A549 (cell line): ENCODE measurements at regions not wholly inside any gene's neighbourhood (a gene's known extent, or its start where the extent isn't known, plus 50 kb on each side); places are given as distances from the start of the nearest gene placed in this dataset.
"Not testable (repeated sequence)": the region's sequence is repeated elsewhere in the genome, so short reads cannot be mapped to it uniquely, and the experiment has no call there.

Source experiments
- ATAC-seq, 2 experiments: fragments of 200-7000 bp in 1 of 2; fragments of >200 bp in 1 of 2; cut with Nextera tagmentation in 1 of 2; cut with Tn5 transposase in 1 of 2; 3 replicates each; pipeline versions ENCODE4 v1.8.0 to v1.9.1; 2018 to 2020; ENCODE audit warnings: mild to moderate bottlenecking in 1 of 2, moderate library complexity in 1 of 2
- CTCF ChIA-PET: fragments of 300-600 bp; sonication (Branson Sonifier 250); formaldehyde crosslinking; extraction: SDS; loops from one replicate; lab custom pipeline; 2021; ENCODE audit warnings: antibody characterized with exemption, inconsistent platforms; lab: Yijun Ruan, JAX
- POLR2A ChIA-PET: fragments of 350-600 bp; formaldehyde crosslinking; extraction: SDS; loops from one replicate; lab custom pipeline; 2021; ENCODE audit warnings: antibody characterized with exemption, inconsistent platforms; lab: Yijun Ruan, JAX
- DNase-seq, 2 experiments: peaks; one replicate each; pipeline versions ENCODE4 v3.0.0 to v3.0.0-alpha.2; 2011 to 2016; ENCODE audit warnings: low read depth in 1 of 2, low spot score in 1 of 2
- FAIRE-seq: peaks from 2 replicates; lab custom pipeline; 2011; peaks lifted over from hg19 to GRCh38; lab: Jason Lieb, UNC
- H3K27ac ChIP-seq, 2 experiments: fragments of >200 bp; sonication (Bioruptor Twin); formaldehyde crosslinking; 3 replicates each; pipeline ENCODE4 v1.5.1; 2016 to 2017
- H3K4me1 ChIP-seq: fragments of >200 bp; sonication (Bioruptor Twin); formaldehyde crosslinking; 3 replicates; pipeline ENCODE4 v1.6.1; 2016
- H3K4me2 ChIP-seq: fragments of >200 bp; sonication (Bioruptor Twin); formaldehyde crosslinking; 3 replicates; pipeline ENCODE4 v1.6.1; 2016
- H3K4me3 ChIP-seq: fragments of >200 bp; sonication (Bioruptor Twin); formaldehyde crosslinking; 3 replicates; pipeline ENCODE4 v1.5.1; 2016
- H3K9me3 ChIP-seq: fragments of >200 bp; sonication (Bioruptor Twin); formaldehyde crosslinking; 3 replicates; pipeline ENCODE4 v1.6.1; 2016
- CBX2 ChIP-seq: fragments of 200-600 bp; sonication (generic); IDR thresholded peaks from 2 replicates; pipeline ENCODE4 v1.6.1; 2016; ENCODE audit warnings: low read depth, mild to moderate bottlenecking, borderline replicate concordance
- E2F6 ChIP-seq: IDR thresholded peaks from 2 replicates; pipeline ENCODE4 v1.6.1; 2012; ENCODE audit warnings: low read depth, borderline replicate concordance
- EHF ChIP-seq: fragments of 250-450 bp; sonication (Bioruptor Pico); IDR thresholded peaks from 2 replicates; pipeline ENCODE4 v1.5.0; 2020; ENCODE audit warnings: mild to moderate bottlenecking
- EHMT2 ChIP-seq: fragments of 200-600 bp; sonication (generic); IDR thresholded peaks from 2 replicates; pipeline ENCODE4 v1.6.1; 2016; ENCODE audit warnings: antibody characterized with exemption, low read depth, mild to moderate bottlenecking, moderate library complexity
- EP300 ChIP-seq, 2 experiments: fragments of >200 bp; sonication (Bioruptor Twin); formaldehyde crosslinking; IDR thresholded peaks; 2 replicates in 1 of 2; 3 replicates in 1 of 2; pipeline ENCODE4 v1.6.1; 2016 to 2017
- HDAC2 ChIP-seq: fragments of 200-600 bp; sonication (generic); IDR thresholded peaks from 2 replicates; pipeline ENCODE4 v1.6.1; 2016
- HOXB13 ChIP-seq: fragments of 250-450 bp; sonication (Bioruptor Pico); IDR thresholded peaks from 2 replicates; pipeline ENCODE4 v1.5.0; 2020; ENCODE audit warnings: low read depth, mild to moderate bottlenecking, moderate library complexity
- JUN ChIP-seq, 2 experiments: fragments of >200 bp; sonication (Bioruptor Twin); formaldehyde crosslinking; IDR thresholded peaks; 2 replicates in 1 of 2; 3 replicates in 1 of 2; pipeline ENCODE4 v1.6.1; 2016 to 2017
- JUNB ChIP-seq: fragments of >200 bp; sonication (Bioruptor Twin); formaldehyde crosslinking; IDR thresholded peaks from 2 replicates; pipeline ENCODE4 v1.6.1; 2016
- MAFK ChIP-seq: fragments of 450-650 bp; IDR thresholded peaks from 2 replicates; pipeline ENCODE4 v1.6.1; 2014; ENCODE audit not compliant: partially characterized antibody
- RAD21 ChIP-seq, 2 experiments: fragments of >200 bp in 1 of 2; sonication (Bioruptor Twin) in 1 of 2; formaldehyde crosslinking in 1 of 2; IDR thresholded peaks in 1 of 2; conservative IDR thresholded peaks in 1 of 2; 2 replicates in 1 of 2; 3 replicates in 1 of 2; pipeline ENCODE4 v1.6.1; 2012 to 2018; ENCODE audit warnings: inconsistent platforms in 1 of 2
- RARB ChIP-seq: fragments of 250-450 bp; sonication (Bioruptor Pico); IDR thresholded peaks from 2 replicates; pipeline ENCODE4 v1.8.0; 2021; ENCODE audit warnings: mild to moderate bottlenecking, moderate library complexity
- REST ChIP-seq: fragments of 200-600 bp; sonication (generic); IDR thresholded peaks from 2 replicates; pipeline ENCODE4 v1.6.1; 2016; ENCODE audit warnings: antibody characterized with exemption, mild to moderate bottlenecking, moderate library complexity
- SMC3 ChIP-seq: fragments of >200 bp; sonication (Bioruptor Twin); formaldehyde crosslinking; IDR thresholded peaks from 3 replicates; pipeline ENCODE4 v1.6.1; 2018; ENCODE audit warnings: inconsistent platforms
- SREBF2 ChIP-seq: fragments of 450-650 bp; IDR thresholded peaks from 2 replicates; pipeline ENCODE4 v1.6.1; 2014; ENCODE audit warnings: mild to moderate bottlenecking, moderate library complexity
- ZFP36 ChIP-seq: fragments of 450-650 bp; IDR thresholded peaks from 2 replicates; pipeline ENCODE4 v1.6.1; 2014; ENCODE audit warnings: borderline replicate concordance; ENCODE audit not compliant: partially characterized antibody
- WGBS: methylation state at CpG from one replicate; pipeline ENCODE4 v1.1.6; 2017; ENCODE audit errors: missing lambda C conversion rate; 5-methylcytosine and 5-hydroxymethylcytosine counted together
- TF ChIP-seq, protein P1 (sequence below): fragments of 450-650 bp; IDR thresholded peaks from 2 replicates; pipeline ENCODE4 v1.6.1; 2014; ENCODE audit warnings: antibody characterized with exemption

DNA sequence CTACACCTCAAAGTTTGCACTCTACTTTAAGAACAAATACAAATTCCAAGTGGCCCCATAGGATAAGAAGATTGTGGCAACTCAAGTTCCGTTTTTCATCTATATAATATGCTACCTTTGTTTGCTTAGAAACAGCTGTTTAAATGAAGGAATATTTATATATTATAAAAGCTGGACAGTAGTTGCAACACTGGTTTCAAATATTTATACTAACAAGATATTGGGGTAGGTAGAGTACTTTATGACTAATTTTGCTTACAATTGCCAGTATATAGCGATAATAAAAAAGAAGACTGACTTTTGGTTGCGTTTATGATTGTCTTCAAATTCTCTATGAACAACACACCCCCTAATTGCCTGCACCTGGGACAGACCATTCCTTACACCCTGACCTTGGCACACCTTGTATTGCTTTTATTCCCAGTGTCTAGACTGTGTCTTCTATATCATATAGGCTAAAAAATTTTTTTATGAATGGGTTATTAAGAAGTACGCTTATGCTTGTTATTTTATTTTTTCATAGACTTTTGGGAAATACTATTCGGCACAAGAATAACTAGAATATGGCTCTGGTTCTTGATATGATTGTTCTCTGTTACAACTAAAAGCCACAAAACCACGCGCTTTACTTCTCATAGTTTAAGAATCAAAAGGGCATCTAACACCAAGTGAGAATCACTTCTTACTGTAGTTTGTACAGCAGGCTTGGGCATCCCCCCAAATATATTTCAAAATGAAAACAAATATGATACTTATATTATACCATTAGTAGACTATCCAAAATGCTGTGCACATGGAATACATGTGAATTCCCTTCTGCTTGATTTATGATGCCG lies 455.4 kb upstream of the DCN start:
- TF ChIP-seq MAFK, result no peak
- TF ChIP-seq SMC3, result no peak
- no peak for TF ChIP-seq HDAC2
- TF ChIP-seq JUN (IDR thresholded peaks at IDR 0.05), result no peak
- TF ChIP-seq JUNB, result no peak
- no peak for TF ChIP-seq EP300 (IDR thresholded peaks at IDR 0.05)
- TF ChIP-seq ZFP36, result no peak
- TF ChIP-seq HOXB13 (CRISPR knock-in tag), result no peak
- no peak for TF ChIP-seq RARB
- TF ChIP-seq SREBF2, result no peak
- TF ChIP-seq E2F6, result no peak
- TF ChIP-seq, protein P1, sequence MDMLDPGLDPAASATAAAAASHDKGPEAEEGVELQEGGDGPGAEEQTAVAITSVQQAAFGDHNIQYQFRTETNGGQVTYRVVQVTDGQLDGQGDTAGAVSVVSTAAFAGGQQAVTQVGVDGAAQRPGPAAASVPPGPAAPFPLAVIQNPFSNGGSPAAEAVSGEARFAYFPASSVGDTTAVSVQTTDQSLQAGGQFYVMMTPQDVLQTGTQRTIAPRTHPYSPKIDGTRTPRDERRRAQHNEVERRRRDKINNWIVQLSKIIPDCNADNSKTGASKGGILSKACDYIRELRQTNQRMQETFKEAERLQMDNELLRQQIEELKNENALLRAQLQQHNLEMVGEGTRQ, result no peak
- TF ChIP-seq, all 56 proteins: peak for 0
- ChIA-PET CTCF (no interaction called here), POLR2A (no interaction called here)
- H3K4me1 ChIP-seq, result no peaks in the 10 kb centered on the region
- H3K4me3 ChIP-seq, result no peak overlapping the region
- no peaks in the 10 kb centered on the region; the same call in 2 of the 3 replicates for H3K9me3 ChIP-seq
- H3K27ac ChIP-seq, result no peak overlapping the region
- H3K4me2 ChIP-seq, result no peak overlapping the region
- 73% methylated on average over 8 of the region's 8 CpGs for WGBS
- ATAC-seq, result no peak
- FAIRE-seq, result no peak
- no peak for DNase-seq

DNA sequence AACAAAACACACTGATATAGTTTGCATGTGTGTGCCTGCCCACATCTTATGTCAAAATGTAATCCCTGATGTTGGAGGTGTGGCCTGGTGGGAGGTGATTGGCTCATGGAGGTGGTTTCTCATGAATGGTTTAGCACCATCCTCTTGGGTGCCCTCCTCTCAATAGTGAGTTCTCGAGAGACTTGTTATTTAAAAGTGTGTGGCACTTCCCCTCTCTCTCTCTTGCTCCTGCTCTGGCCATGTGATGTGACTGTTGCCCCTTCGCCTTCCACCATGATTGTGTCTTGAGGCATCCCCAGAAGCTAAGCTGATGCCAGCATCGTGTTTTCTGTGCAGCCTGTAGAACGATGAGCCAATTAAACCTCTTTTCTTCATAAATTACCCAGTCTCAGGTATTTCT lies 454.1 kb upstream of the DCN start:
- TF ChIP-seq EHMT2, result no peak
- no peak for TF ChIP-seq RAD21 (conservative IDR thresholded peaks at IDR 0.05 in 1 of 2, IDR thresholded peaks at IDR 0.05 in 1 of 2)
- TF ChIP-seq REST, result no peak
- no peak for TF ChIP-seq SREBF2
- TF ChIP-seq CBX2, result no peak
- TF ChIP-seq EHF (CRISPR knock-in tag), result no peak
- TF ChIP-seq JUNB, result no peak
- Histone ChIP-seq H3K4me1 (no peaks in the 10 kb centered on the region), H3K9me3 (no peaks in the 10 kb centered on the region; the same call in 2 of the 3 replicates), H3K27ac (no peak overlapping the region), H3K4me3 (no peak overlapping the region), H3K4me2 (no peak overlapping the region)
- POLR2A ChIA-PET, result no interaction called here
- FAIRE-seq (no peak), ATAC-seq (no peak), DNase-seq (no peak)
- WGBS, result 50% methylated on average over 4 of the region's 4 CpGs
- CTCF ChIA-PET, result interaction anchor here (0.5 kb wide), 1 partner anchor 939 kb away, joined by 3 read pairs; no protein-coding TSS in a partner anchor

DNA sequence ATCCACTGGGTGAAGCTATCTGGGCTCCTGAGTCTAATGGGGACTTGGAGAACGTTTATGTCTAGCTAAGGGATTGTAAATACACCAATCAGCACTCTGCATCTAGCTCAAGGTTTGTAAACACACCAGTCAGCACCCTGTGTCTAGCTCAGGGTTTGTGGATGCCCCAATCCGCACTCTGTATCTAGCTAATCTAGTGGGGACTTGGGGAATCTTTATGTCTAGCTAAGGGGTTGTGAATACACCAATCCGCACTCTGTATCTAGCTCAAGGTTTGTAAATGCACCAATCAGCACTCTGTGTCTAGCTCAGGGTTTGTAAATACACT lies 451.7 kb upstream of the DCN start:
- DNase-seq, H3K4me3 ChIP-seq, H3K4me2 ChIP-seq, H3K9me3 ChIP-seq, H3K27ac ChIP-seq, ATAC-seq, FAIRE-seq, POLR2A ChIA-PET, H3K4me1 ChIP-seq: not testable (repeated sequence)
- CTCF ChIA-PET, result interaction anchor here (1.1 to 1.7 kb wide), 2 partner anchors 9 to 53 kb away, joined by 3 read pairs; no protein-coding TSS in a partner anchor
- WGBS, result 61% methylated on average over 3 of the region's 3 CpGs
